SK-N-SH (cell line): ENCODE measurements at regions not wholly inside any gene's neighbourhood (a gene's known extent, or its start where the extent isn't known, plus 50 kb on each side); places are given as distances from the start of the nearest gene placed in this dataset.
A peak's percentile ranks its signal among the peaks of the same experiment; 100 is the strongest.

ENCODE experiments used
- CTCF ChIA-PET: fragments of 300-600, 350-600 bp; formaldehyde crosslinking; extraction: SDS; loops from one replicate; lab custom pipeline; 2021; lab: Yijun Ruan, JAX
- POLR2A ChIA-PET: fragments of 350-600 bp; sonication (Branson Sonifier 250); formaldehyde crosslinking; extraction: SDS; loops from one replicate; lab custom pipeline; 2020; ENCODE audit warnings: antibody characterized with exemption, inconsistent platforms; lab: Yijun Ruan, JAX
- DNase-seq: peaks from one replicate; pipeline ENCODE4 v3.0.0; 2012
- H2AFZ ChIP-seq: fragments of 200-600 bp; sonication (generic); 2 replicates; pipeline ENCODE4 v1.8.1; 2016; ENCODE audit warnings: antibody characterized with exemption, mild to moderate bottlenecking, low read depth
- H3F3A ChIP-seq: fragments of 200-600 bp; sonication (generic); replicated peaks from 2 replicates; pipeline ENCODE3; 2016; ENCODE audit warnings: antibody characterized with exemption, mild to moderate bottlenecking; ENCODE audit not compliant: insufficient read depth
- H3K27ac ChIP-seq, 2 experiments: fragments of 200-500 bp in 1 of 2; fragments of 200-600 bp in 1 of 2; sonication (Bioruptor generic) in 1 of 2; sonication (generic), shearing (Covaris generic) in 1 of 2; 2 replicates each; pipeline versions ENCODE4 v1.5.1 to v1.6.1; 2014 to 2016; ENCODE audit warnings: low read depth in 2 of 2, inconsistent platforms in 1 of 2, low read length in 1 of 2, mild to moderate bottlenecking in 1 of 2, mixed read lengths in 1 of 2
- H3K27me3 ChIP-seq: fragments of 200-600 bp; sonication (generic), shearing (Covaris generic); 2 replicates; pipeline ENCODE4 v1.6.1; 2016; ENCODE audit warnings: mixed run types; ENCODE audit not compliant: insufficient read depth
- H3K36me3 ChIP-seq, 2 experiments: fragments of 200-500 bp in 1 of 2; fragments of 200-600 bp in 1 of 2; sonication (Bioruptor generic) in 1 of 2; sonication (generic) in 1 of 2; replicated peaks in 1 of 2; 2 replicates each; pipeline versions ENCODE3 to v1.5.1; 2014 to 2016; ENCODE audit warnings: low read length in 1 of 2, mild to moderate bottlenecking in 1 of 2; ENCODE audit not compliant: insufficient read depth in 2 of 2, control insufficient read depth in 1 of 2
- H3K4me1 ChIP-seq, 2 experiments: fragments of 200-500 bp in 1 of 2; fragments of 200-600 bp in 1 of 2; sonication (Bioruptor generic) in 1 of 2; sonication (generic), shearing (Covaris generic) in 1 of 2; 2 replicates each; pipeline versions ENCODE4 v1.5.1 to v1.6.1; 2014 to 2016; ENCODE audit warnings: low read depth in 1 of 2, low read length in 1 of 2, mixed run types in 1 of 2; ENCODE audit not compliant: insufficient read depth in 2 of 2, control insufficient read depth in 1 of 2
- H3K4me2 ChIP-seq: fragments of 200-600 bp; sonication (generic), shearing (Covaris generic); 2 replicates; pipeline ENCODE4 v1.6.1; 2017; ENCODE audit warnings: mixed run types
- H3K4me3 ChIP-seq, 2 experiments: fragments of 200-500 bp in 1 of 2; fragments of 200-600 bp in 1 of 2; sonication (Bioruptor generic) in 1 of 2; sonication (generic), shearing (Covaris generic) in 1 of 2; 2 replicates each; pipeline versions ENCODE4 v1.5.1 to v1.8.1; 2014 to 2016; ENCODE audit warnings: low read depth in 2 of 2, inconsistent platforms in 1 of 2, low read length in 1 of 2, mild to moderate bottlenecking in 1 of 2, mixed read lengths in 1 of 2, moderate library complexity in 1 of 2
- H3K79me2 ChIP-seq: fragments of 200-600 bp; sonication (generic); 2 replicates; pipeline ENCODE4 v1.8.1; 2017; ENCODE audit warnings: mild to moderate bottlenecking; ENCODE audit not compliant: insufficient read depth
- H3K9ac ChIP-seq: fragments of 200-600 bp; sonication (generic); 2 replicates; pipeline ENCODE4 v1.6.1; 2017; ENCODE audit warnings: mixed run types
- H3K9me2 ChIP-seq: fragments of 200-600 bp; sonication (generic); 2 replicates; pipeline ENCODE4 v1.6.1; 2017; ENCODE audit warnings: mixed run types
- H3K9me3 ChIP-seq: fragments of 200-600 bp; sonication (generic); 2 replicates; pipeline ENCODE4 v1.6.1; 2017; ENCODE audit warnings: mixed run types, mild to moderate bottlenecking, moderate library complexity
- H4K20me1 ChIP-seq: fragments of 200-600 bp; sonication (generic); 2 replicates; pipeline ENCODE4 v1.6.1; 2017; ENCODE audit warnings: mild to moderate bottlenecking, mixed run types; ENCODE audit not compliant: insufficient read depth
- CHD2 ChIP-seq: fragments of 150-350 bp; IDR thresholded peaks from 2 replicates; pipeline ENCODE4 v1.6.1; 2018; ENCODE audit warnings: low read length; ENCODE audit not compliant: partially characterized antibody
- FOSL2 ChIP-seq: IDR thresholded peaks from 2 replicates; pipeline ENCODE4 v1.4.0; 2012; ENCODE audit warnings: low read depth, mild to moderate bottlenecking, moderate library complexity, borderline replicate concordance
- FOXM1 ChIP-seq: IDR thresholded peaks from 2 replicates; pipeline ENCODE4 v1.4.0; 2012; ENCODE audit warnings: low read depth, mild to moderate bottlenecking
- JUND ChIP-seq: IDR thresholded peaks from 2 replicates; pipeline ENCODE4 v1.4.0; 2012
- MXI1 ChIP-seq: IDR thresholded peaks from 2 replicates; pipeline ENCODE4 v1.6.1; 2012; ENCODE audit warnings: mild to moderate bottlenecking, low read depth, low read length, improper control_type of control experiment
- NFIC ChIP-seq: IDR thresholded peaks from 2 replicates; pipeline ENCODE4 v1.4.0; 2012; ENCODE audit warnings: borderline replicate concordance
- NRF1 ChIP-seq: IDR thresholded peaks from 2 replicates; pipeline ENCODE4 v1.6.1; 2012; ENCODE audit warnings: low read depth, mild to moderate bottlenecking, low read length
- RCOR1 ChIP-seq: fragments of 150-350 bp; IDR thresholded peaks from 2 replicates; pipeline ENCODE4 v1.6.1; 2017; ENCODE audit warnings: antibody characterized with exemption, low read length
- RXRA ChIP-seq: IDR thresholded peaks from 2 replicates; pipeline ENCODE4 v1.4.0; 2012; ENCODE audit warnings: low read depth, mild to moderate bottlenecking, borderline replicate concordance
- SMC3 ChIP-seq: IDR thresholded peaks from 2 replicates; pipeline ENCODE4 v1.6.1; 2012; ENCODE audit warnings: low read depth, low read length, improper control_type of control experiment
- TCF12 ChIP-seq: IDR thresholded peaks from 2 replicates; pipeline ENCODE4 v1.4.0; 2012
- WGBS: methylation state at CpG from one replicate; pipeline ENCODE4 v1.1.6; 2017; ENCODE audit warnings: low lambda C conversion rate; 5-methylcytosine and 5-hydroxymethylcytosine counted together
- TF ChIP-seq, protein P1 (sequence below): IDR thresholded peaks from 2 replicates; pipeline ENCODE4 v1.4.0; 2012; ENCODE audit warnings: low read depth, borderline replicate concordance
- TF ChIP-seq, protein P2 (sequence below): IDR thresholded peaks from 2 replicates; pipeline ENCODE4 v1.4.0; 2012; ENCODE audit warnings: low read depth
- TF ChIP-seq, protein P3 (sequence below): IDR thresholded peaks from 2 replicates; pipeline ENCODE4 v1.6.1; 2012; ENCODE audit warnings: mild to moderate bottlenecking, low read depth, low read length, moderate library complexity
- TF ChIP-seq, protein P4 (sequence below): IDR thresholded peaks from 2 replicates; pipeline ENCODE4 v1.4.0; 2012; ENCODE audit warnings: low read depth, borderline replicate concordance

DNA sequence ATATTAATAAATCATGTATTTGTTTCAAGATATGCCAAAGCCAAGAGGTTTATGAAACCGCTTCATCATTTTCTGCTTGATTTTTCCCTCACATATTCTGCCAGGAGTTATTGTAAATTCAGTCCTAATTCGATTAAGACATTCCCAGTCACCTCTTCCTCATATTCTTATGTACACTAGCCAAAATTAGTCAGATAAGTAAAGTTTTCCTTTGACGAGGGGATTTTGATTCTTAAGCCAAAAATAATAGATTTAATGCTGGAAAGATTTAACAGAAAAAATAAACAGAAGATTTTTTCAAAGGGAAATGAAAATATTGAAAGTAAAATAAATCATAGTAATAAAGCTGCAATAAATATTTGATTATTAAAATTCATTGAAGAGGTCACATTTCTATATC is 51.0 kb upstream of the VEGFC start:
- no peaks in the 10 kb centered on the region for H4K20me1 ChIP-seq
- no peaks in the 10 kb centered on the region for H3K9me2 ChIP-seq
- H3K9me3 ChIP-seq = peaks cover 4% of the 10 kb centered on the region; the same call in 1 of the 2 replicates
- H3K4me2 ChIP-seq = no peak overlapping the region
- H3K36me3 ChIP-seq = no peaks in the 10 kb centered on the region
- peaks cover 0 to 18% of the 10 kb centered on the region in 2 experiments; a peak in 1 of 4 replicates for H3K4me1 ChIP-seq
- TF ChIP-seq NRF1 (no peak), JUND (no peak), RXRA (no peak), FOXM1 (no peak), NFIC (no peak), MXI1 (no peak), RCOR1 (no peak), FOSL2 (no peak), SMC3 (no peak), TCF12 (no peak), CHD2 (no peak)
- TF ChIP-seq, protein P1, sequence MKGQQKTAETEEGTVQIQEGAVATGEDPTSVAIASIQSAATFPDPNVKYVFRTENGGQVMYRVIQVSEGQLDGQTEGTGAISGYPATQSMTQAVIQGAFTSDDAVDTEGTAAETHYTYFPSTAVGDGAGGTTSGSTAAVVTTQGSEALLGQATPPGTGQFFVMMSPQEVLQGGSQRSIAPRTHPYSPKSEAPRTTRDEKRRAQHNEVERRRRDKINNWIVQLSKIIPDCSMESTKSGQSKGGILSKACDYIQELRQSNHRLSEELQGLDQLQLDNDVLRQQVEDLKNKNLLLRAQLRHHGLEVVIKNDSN = no peak
- TF ChIP-seq, protein P2, sequence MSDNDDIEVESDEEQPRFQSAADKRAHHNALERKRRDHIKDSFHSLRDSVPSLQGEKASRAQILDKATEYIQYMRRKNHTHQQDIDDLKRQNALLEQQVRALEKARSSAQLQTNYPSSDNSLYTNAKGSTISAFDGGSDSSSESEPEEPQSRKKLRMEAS = no peak
- TF ChIP-seq, protein P3, sequence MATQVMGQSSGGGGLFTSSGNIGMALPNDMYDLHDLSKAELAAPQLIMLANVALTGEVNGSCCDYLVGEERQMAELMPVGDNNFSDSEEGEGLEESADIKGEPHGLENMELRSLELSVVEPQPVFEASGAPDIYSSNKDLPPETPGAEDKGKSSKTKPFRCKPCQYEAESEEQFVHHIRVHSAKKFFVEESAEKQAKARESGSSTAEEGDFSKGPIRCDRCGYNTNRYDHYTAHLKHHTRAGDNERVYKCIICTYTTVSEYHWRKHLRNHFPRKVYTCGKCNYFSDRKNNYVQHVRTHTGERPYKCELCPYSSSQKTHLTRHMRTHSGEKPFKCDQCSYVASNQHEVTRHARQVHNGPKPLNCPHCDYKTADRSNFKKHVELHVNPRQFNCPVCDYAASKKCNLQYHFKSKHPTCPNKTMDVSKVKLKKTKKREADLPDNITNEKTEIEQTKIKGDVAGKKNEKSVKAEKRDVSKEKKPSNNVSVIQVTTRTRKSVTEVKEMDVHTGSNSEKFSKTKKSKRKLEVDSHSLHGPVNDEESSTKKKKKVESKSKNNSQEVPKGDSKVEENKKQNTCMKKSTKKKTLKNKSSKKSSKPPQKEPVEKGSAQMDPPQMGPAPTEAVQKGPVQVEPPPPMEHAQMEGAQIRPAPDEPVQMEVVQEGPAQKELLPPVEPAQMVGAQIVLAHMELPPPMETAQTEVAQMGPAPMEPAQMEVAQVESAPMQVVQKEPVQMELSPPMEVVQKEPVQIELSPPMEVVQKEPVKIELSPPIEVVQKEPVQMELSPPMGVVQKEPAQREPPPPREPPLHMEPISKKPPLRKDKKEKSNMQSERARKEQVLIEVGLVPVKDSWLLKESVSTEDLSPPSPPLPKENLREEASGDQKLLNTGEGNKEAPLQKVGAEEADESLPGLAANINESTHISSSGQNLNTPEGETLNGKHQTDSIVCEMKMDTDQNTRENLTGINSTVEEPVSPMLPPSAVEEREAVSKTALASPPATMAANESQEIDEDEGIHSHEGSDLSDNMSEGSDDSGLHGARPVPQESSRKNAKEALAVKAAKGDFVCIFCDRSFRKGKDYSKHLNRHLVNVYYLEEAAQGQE = no peak
- TF ChIP-seq, protein P4, sequence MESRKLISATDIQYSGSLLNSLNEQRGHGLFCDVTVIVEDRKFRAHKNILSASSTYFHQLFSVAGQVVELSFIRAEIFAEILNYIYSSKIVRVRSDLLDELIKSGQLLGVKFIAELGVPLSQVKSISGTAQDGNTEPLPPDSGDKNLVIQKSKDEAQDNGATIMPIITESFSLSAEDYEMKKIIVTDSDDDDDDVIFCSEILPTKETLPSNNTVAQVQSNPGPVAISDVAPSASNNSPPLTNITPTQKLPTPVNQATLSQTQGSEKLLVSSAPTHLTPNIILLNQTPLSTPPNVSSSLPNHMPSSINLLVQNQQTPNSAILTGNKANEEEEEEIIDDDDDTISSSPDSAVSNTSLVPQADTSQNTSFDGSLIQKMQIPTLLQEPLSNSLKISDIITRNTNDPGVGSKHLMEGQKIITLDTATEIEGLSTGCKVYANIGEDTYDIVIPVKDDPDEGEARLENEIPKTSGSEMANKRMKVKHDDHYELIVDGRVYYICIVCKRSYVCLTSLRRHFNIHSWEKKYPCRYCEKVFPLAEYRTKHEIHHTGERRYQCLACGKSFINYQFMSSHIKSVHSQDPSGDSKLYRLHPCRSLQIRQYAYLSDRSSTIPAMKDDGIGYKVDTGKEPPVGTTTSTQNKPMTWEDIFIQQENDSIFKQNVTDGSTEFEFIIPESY = no peak
- H3F3A ChIP-seq = peaks cover 46% of the 10 kb centered on the region
- H3K27ac ChIP-seq = peak overlapping the region in 1 of 2 experiments; percentile 41; a peak in 2 of 4 replicates
- POLR2A ChIA-PET = no interaction called here
- no peaks in the 10 kb centered on the region for H3K27me3 ChIP-seq
- H2AFZ ChIP-seq = no peak overlapping the region
- no peak overlapping the region for H3K9ac ChIP-seq
- no peaks in the 10 kb centered on the region; the same call in 1 of the 2 replicates for H3K79me2 ChIP-seq
- no peak overlapping the region for H3K4me3 ChIP-seq
- WGBS = 49% methylated on average over 3 of the region's 3 CpGs
- CTCF ChIA-PET = no interaction called here
- DNase-seq = no peak
